ENCODE measurements at regions not wholly inside any gene's neighbourhood (a gene's known extent, or its start where the extent isn't known, plus 50 kb on each side); places are given as distances from the start of the nearest gene placed in this dataset.

GRCh38 chr5:145450286-145450885 lies 384.8 kb downstream of the PRELID2 start:
- H4K20me1 ChIP-seq (replicated peaks; ENCODE audit: insufficient read depth) = no peaks in the 10 kb centered on the region
- no peak for TF ChIP-seq EZH2 (IDR thresholded peaks at IDR 0.05; ENCODE audit: low read depth, unreplicated experiment)
- no peak for TF ChIP-seq CREB1 (CRISPR knock-in tag; IDR thresholded peaks at IDR 0.05; ENCODE audit: low read depth)
- no peak for TF ChIP-seq REST (IDR thresholded peaks at IDR 0.05; ENCODE audit: unreplicated experiment)
- no peak for TF ChIP-seq POLR2AphosphoS5 (IDR thresholded peaks at IDR 0.05; ENCODE audit: low read depth)
- TF ChIP-seq CTCF (conservative IDR thresholded peaks at IDR 0.05; ENCODE audit: low read depth in 2 of 2) = no peak
- TF ChIP-seq JUNB (IDR thresholded peaks at IDR 0.05; ENCODE audit: unreplicated experiment) = no peak
- TF ChIP-seq NANOG (IDR thresholded peaks at IDR 0.05; ENCODE audit: borderline replicate concordance) = no peak
- no peak for TF ChIP-seq EZH2phosphoT487 (IDR thresholded peaks at IDR 0.05; ENCODE audit: unreplicated experiment)
- no peak for TF ChIP-seq ZNF114 (CRISPR knock-in tag; IDR thresholded peaks at IDR 0.05)
- TF ChIP-seq STAT1 (IDR thresholded peaks at IDR 0.05; ENCODE audit: unreplicated experiment) = no peak
- no peak for TF ChIP-seq ZNF462 (CRISPR knock-in tag; IDR thresholded peaks at IDR 0.05)
- Mint-ChIP-seq H3K36me3 (ENCODE audit: low read depth) (no peaks in the 10 kb centered on the region), H3K27ac (no peak overlapping the region), H3K4me1 (no peaks in the 10 kb centered on the region; the same call in 2 of the 3 replicates), H3K27me3 (ENCODE audit: insufficient read depth, low read depth, poor library complexity) (peaks cover 3% of the 10 kb centered on the region), H3K9me3 (no peaks in the 10 kb centered on the region; the same call in 2 of the 3 replicates), H3K4me3 (no peak overlapping the region)
- H3K9me2 ChIP-seq (ENCODE audit: insufficient read depth) = no peaks in the 10 kb centered on the region
- H3K4me3 ChIP-seq = no peak overlapping the region
- H3K27ac ChIP-seq (ENCODE audit: low read depth) = no peak overlapping the region
- H3K27me3 ChIP-seq (ENCODE audit: insufficient read depth) = no peaks in the 10 kb centered on the region
- no peak overlapping the region for H3K4me2 ChIP-seq
- H2AFZ ChIP-seq = no peak overlapping the region
- no peaks in the 10 kb centered on the region for H3K79me2 ChIP-seq (replicated peaks; ENCODE audit: insufficient read depth)
- no peaks in the 10 kb centered on the region for H3F3A ChIP-seq (replicated peaks; ENCODE audit: low read depth)
- ATAC-seq (no peak), DNase-seq (ENCODE audit: low spot score) (no peak)
- H3K4me1 ChIP-seq (ENCODE audit: insufficient read depth) = peaks cover 4% of the 10 kb centered on the region; the same call in 1 of the 2 replicates
- H3K36me3 ChIP-seq (ENCODE audit: insufficient read depth) = no peaks in the 10 kb centered on the region

All from GM23338 (cell line).